HEK293T (cell line): ENCODE measurements at regions not wholly inside any gene's neighbourhood (a gene's known extent, or its start where the extent isn't known, plus 50 kb on each side); places are given as distances from the start of the nearest gene placed in this dataset.

Experiments
- ARNT ChIP-seq: fragments of 450-650 bp; IDR thresholded peaks from 2 replicates; pipeline ENCODE4 v1.6.1; 2017; ENCODE audit warnings: mild to moderate bottlenecking
- FOXA1 ChIP-seq: fragments of 450-650 bp; IDR thresholded peaks from 2 replicates; pipeline ENCODE4 v1.6.1; 2016; ENCODE audit warnings: mild to moderate bottlenecking
- FOXM1 ChIP-seq: fragments of 450-650 bp; IDR thresholded peaks from 2 replicates; pipeline ENCODE4 v1.6.1; 2017; ENCODE audit warnings: mild to moderate bottlenecking, borderline replicate concordance
- LEF1 ChIP-seq: fragments of 450-650 bp; IDR thresholded peaks from 2 replicates; pipeline ENCODE4 v1.6.1; 2017; ENCODE audit warnings: mild to moderate bottlenecking, borderline replicate concordance
- SP1 ChIP-seq: fragments of 450-650 bp; IDR thresholded peaks from 2 replicates; pipeline ENCODE4 v1.6.1; 2017
- TARDBP ChIP-seq: fragments of 450-650 bp; IDR thresholded peaks from 2 replicates; pipeline ENCODE4 v1.6.1; 2016
- ZNF384 ChIP-seq: fragments of 450-650 bp; IDR thresholded peaks from 2 replicates; pipeline ENCODE4 v1.6.1; 2016

- no peak for TF ChIP-seq LEF1
- no peak for TF ChIP-seq ARNT
- no peak for TF ChIP-seq FOXA1
- TF ChIP-seq FOXM1, result no peak
- no peak for TF ChIP-seq SP1
- no peak for TF ChIP-seq TARDBP
- no peak for TF ChIP-seq ZNF384
These were observed 1119.8 kb upstream of the INTU start for GRCh38 chr4:126512979-126513378.
